ENCODE measurements at regions not wholly inside any gene's neighbourhood (a gene's known extent, or its start where the extent isn't known, plus 50 kb on each side); places are given as distances from the start of the nearest gene placed in this dataset.
A peak's percentile ranks its signal among the peaks of the same experiment; 100 is the strongest.

DNA sequence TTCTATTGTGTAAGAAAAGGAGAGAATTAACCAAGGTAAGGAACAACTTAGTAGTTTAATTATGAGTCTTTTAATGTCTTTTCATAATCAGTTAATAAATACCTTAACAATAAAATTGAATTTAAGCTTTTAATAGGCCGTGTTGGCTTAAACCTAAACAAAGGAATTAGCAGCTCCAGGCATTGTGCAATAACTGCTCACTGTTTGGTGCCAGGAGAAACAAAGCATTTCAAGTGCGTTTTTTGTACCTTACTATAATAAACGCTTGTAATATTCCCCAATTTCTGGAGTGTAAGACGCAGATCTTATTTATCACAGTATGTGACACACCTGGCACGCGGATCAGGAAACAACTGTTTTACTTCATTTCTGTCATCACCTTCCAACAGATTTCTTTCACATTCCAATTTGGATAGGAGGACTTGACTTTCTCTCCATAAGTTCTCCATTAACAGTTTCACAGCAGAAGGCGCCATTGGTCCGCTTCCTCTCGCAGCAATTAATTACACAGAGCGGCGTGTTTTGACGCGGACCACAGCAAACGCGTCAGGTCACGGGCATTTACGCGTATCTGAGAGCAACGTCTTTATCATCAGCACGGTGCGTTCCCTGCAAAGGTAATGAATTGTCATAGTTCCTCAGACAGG lies 335.8 kb upstream of the NT5E start:
- peak; percentile 94 for TF ChIP-seq CEBPB (IDR thresholded peaks at IDR 0.05)
- TF ChIP-seq ZBTB7A (IDR thresholded peaks at IDR 0.05; ENCODE audit: low read depth): no peak

DNA sequence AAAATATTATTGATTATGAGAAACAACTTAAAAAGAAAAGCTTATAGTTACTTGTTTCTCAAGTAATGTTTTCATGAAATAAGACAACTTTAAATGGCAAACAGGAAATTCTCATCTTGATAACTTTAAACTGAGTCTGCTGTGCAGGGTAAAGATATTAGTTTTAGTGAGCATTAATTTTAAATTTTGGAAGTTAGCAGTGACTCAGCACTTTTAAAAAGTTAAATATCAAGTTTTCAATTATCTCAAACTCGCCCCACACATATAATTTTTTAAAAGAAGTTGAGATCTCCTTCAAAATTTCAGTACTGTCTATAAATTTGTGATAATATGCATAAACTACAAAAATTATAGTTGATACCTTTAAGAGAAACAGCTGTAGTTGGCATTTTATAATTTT lies 337.3 kb upstream of the NT5E start:
- TF ChIP-seq CEBPB (IDR thresholded peaks at IDR 0.05): no peak
- TF ChIP-seq REST (IDR thresholded peaks at IDR 0.05; ENCODE audit: low read depth): no peak
- no peak for TF ChIP-seq TAF1 (IDR thresholded peaks at IDR 0.05; ENCODE audit: low read depth)
- no peak for TF ChIP-seq FOXM1 (IDR thresholded peaks at IDR 0.05; ENCODE audit: borderline replicate concordance, low read depth)
- TF ChIP-seq YY1 (IDR thresholded peaks at IDR 0.05; ENCODE audit: low read depth): no peak
- TF ChIP-seq NFIC (IDR thresholded peaks at IDR 0.05): no peak
- TF ChIP-seq MAX (IDR thresholded peaks at IDR 0.05): no peak

DNA sequence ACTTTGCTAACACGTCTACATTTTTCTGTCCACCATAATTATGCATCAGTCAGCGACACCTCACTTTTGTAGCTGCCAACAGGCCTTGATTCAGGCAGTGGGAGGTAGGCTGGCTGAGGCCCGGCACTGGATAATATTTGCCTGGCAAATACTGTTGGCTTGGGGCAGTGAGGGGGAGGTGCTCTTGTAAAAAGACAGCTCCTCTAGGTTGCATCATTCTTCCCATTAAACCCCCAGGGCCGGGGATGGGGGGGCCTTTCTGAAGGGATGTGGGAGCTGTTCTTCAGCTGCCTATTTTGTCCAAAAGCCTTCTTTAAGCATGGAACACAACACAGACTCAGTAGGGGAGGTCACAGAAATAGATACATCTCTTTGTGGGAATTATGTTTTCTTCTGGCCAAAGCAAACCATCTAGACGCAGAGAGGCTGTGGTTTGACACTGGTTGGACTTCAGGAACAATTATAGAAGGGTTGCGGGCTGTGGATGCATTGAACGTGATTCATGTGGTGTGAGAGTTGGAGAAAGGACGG lies 338.3 kb upstream of the NT5E start:
- TF ChIP-seq TCF12 (IDR thresholded peaks at IDR 0.05; ENCODE audit: low read depth) (no peak), NFIC (IDR thresholded peaks at IDR 0.05) (no peak), RAD21 (IDR thresholded peaks at IDR 0.05; ENCODE audit: low read depth) (no peak), YY1 (IDR thresholded peaks at IDR 0.05; ENCODE audit: low read depth) (no peak)

- TF ChIP-seq YY1 (IDR thresholded peaks at IDR 0.05; ENCODE audit: low read depth): no peak
- no peak for TF ChIP-seq ZBTB7A (IDR thresholded peaks at IDR 0.05; ENCODE audit: low read depth)
- no peak for TF ChIP-seq EP300 (IDR thresholded peaks at IDR 0.05; ENCODE audit: borderline replicate concordance)
- no peak for TF ChIP-seq REST (IDR thresholded peaks at IDR 0.05; ENCODE audit: low read depth)
- no peak for TF ChIP-seq TCF12 (IDR thresholded peaks at IDR 0.05; ENCODE audit: low read depth)
- no peak for TF ChIP-seq CREB1 (IDR thresholded peaks at IDR 0.05; ENCODE audit: low read depth)
- TF ChIP-seq CEBPB (IDR thresholded peaks at IDR 0.05): no peak
These were observed 338.9 kb upstream of the NT5E start for GRCh38 chr6:85110943-85111342.

DNA sequence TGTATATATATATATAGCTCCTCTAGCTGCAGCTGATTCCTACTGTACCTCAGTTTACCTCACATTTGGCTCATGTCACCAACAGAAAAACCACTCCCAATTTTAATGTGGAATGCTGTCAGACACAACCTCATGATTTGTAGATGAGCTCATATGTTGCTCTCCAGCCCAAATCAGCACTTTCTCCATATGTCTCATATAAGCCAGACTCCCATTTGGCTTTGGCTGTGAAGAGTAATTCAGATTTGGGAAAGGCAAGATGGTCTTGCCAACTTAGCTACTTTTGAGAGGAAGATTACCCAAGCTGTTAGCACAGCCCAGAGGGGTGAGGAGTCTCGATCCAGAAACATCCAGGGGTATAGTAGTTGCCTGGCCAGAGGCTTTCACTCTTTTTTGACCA lies 342.2 kb upstream of the NT5E start:
- TF ChIP-seq, protein P1, sequence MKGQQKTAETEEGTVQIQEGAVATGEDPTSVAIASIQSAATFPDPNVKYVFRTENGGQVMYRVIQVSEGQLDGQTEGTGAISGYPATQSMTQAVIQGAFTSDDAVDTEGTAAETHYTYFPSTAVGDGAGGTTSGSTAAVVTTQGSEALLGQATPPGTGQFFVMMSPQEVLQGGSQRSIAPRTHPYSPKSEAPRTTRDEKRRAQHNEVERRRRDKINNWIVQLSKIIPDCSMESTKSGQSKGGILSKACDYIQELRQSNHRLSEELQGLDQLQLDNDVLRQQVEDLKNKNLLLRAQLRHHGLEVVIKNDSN (IDR thresholded peaks at IDR 0.05): no peak
- TF ChIP-seq ZBTB7A (IDR thresholded peaks at IDR 0.05; ENCODE audit: low read depth): no peak
- TF ChIP-seq REST (IDR thresholded peaks at IDR 0.05; ENCODE audit: low read depth): no peak
- TF ChIP-seq CREB1 (IDR thresholded peaks at IDR 0.05; ENCODE audit: low read depth): no peak
- TF ChIP-seq TAF1 (IDR thresholded peaks at IDR 0.05; ENCODE audit: low read depth): no peak
- TF ChIP-seq MAX (IDR thresholded peaks at IDR 0.05): no peak
- no peak for TF ChIP-seq EGR1 (IDR thresholded peaks at IDR 0.05)

DNA sequence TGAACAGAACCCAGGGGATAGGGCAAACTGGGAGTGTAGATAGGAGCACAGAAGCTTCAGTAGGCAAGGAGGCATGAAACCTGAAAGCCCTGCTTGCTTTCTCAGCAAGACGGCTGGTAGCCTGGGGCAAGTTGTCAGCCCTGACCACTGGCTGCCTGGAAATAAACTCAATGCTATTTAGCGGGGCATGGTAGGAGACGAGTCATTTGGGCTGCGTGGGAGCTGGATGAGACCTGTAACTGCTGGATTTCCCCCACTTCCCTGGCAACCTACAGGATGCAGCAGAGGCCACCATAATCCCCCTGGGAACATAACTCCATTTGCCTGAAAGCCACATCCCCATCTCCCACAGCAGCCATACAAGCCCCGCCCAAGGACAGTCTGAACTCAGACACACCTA lies 332.6 kb upstream of the TBX18 start:
- TF ChIP-seq MAX (IDR thresholded peaks at IDR 0.05) (no peak), RAD21 (IDR thresholded peaks at IDR 0.05; ENCODE audit: low read depth) (no peak), FOXM1 (IDR thresholded peaks at IDR 0.05; ENCODE audit: borderline replicate concordance, low read depth) (no peak), TAF1 (IDR thresholded peaks at IDR 0.05; ENCODE audit: low read depth) (no peak), CEBPB (IDR thresholded peaks at IDR 0.05) (no peak), CREB1 (IDR thresholded peaks at IDR 0.05; ENCODE audit: low read depth) (no peak), TEAD4 (IDR thresholded peaks at IDR 0.05) (no peak), EGR1 (IDR thresholded peaks at IDR 0.05) (no peak), TCF12 (IDR thresholded peaks at IDR 0.05; ENCODE audit: low read depth) (no peak), ZBTB7A (IDR thresholded peaks at IDR 0.05; ENCODE audit: low read depth) (no peak), NFIC (IDR thresholded peaks at IDR 0.05) (no peak), YY1 (IDR thresholded peaks at IDR 0.05; ENCODE audit: low read depth) (no peak), REST (IDR thresholded peaks at IDR 0.05; ENCODE audit: low read depth) (no peak), EP300 (IDR thresholded peaks at IDR 0.05; ENCODE audit: borderline replicate concordance) (no peak)
- TF ChIP-seq, protein P1 (IDR thresholded peaks at IDR 0.05): no peak

Measured in Ishikawa (cell line).